Endothelial cell (in vitro differentiated cells): ENCODE measurements at regions not wholly inside any gene's neighbourhood (a gene's known extent, or its start where the extent isn't known, plus 50 kb on each side); places are given as distances from the start of the nearest gene placed in this dataset.

Source experiments
- DNase-seq: peaks from one replicate; pipeline ENCODE4 v3.0.0; 2021; ENCODE audit warnings: low spot score
- H3K27ac Mint-ChIP-seq: one replicate; pipeline ENCODE4 v1.8.0; 2021; ENCODE audit warnings: mixed read lengths, inconsistent platforms; ENCODE audit not compliant: unreplicated experiment
- H3K27me3 Mint-ChIP-seq: one replicate; pipeline ENCODE4 v1.8.0; 2021; ENCODE audit warnings: mild to moderate bottlenecking, moderate library complexity, mixed read lengths, inconsistent platforms; ENCODE audit not compliant: unreplicated experiment
- H3K36me3 Mint-ChIP-seq: one replicate; pipeline ENCODE4 v1.8.0; 2021; ENCODE audit warnings: mild to moderate bottlenecking, low read depth, mixed read lengths, inconsistent platforms; ENCODE audit not compliant: unreplicated experiment
- H3K4me1 Mint-ChIP-seq: one replicate; pipeline ENCODE4 v1.8.0; 2021; ENCODE audit warnings: mild to moderate bottlenecking, mixed read lengths, inconsistent platforms; ENCODE audit not compliant: unreplicated experiment
- H3K4me3 Mint-ChIP-seq: one replicate; pipeline ENCODE4 v1.8.0; 2021; ENCODE audit warnings: mild to moderate bottlenecking, mixed read lengths, inconsistent platforms; ENCODE audit not compliant: unreplicated experiment
- H3K9me3 Mint-ChIP-seq: one replicate; pipeline ENCODE4 v1.8.0; 2021; ENCODE audit warnings: mixed read lengths, inconsistent platforms; ENCODE audit not compliant: unreplicated experiment
- TF ChIP-seq, protein P1 (sequence below): fragments of 200-600 bp; sonication (generic); IDR thresholded peaks from one replicate; pipeline ENCODE4 v1.5.0; 2021; ENCODE audit warnings: antibody characterized with exemption; ENCODE audit not compliant: unreplicated experiment

DNA sequence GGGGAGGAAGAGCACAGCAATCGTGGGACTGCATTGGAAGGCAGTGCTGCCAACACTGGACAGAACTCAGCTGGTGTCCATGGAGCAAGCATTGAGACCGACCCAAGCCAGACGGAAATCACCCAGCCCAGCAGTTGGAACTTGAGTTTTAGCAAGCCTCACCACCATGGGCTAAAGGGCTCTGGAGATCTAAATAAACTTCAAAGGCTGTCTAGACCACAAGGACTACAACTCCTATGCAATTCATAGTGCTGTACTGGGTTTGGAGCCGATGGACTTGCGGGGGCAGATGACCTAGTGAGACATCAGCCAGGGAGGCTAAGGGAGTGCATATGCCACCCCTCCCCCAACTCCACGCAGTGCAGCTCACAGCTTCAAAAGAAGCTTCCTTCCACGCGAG lies 243.6 kb upstream of the SLC39A10 start:
- DNase-seq = no peak
- no peak overlapping the region for H3K27ac Mint-ChIP-seq
- TF ChIP-seq, protein P1, sequence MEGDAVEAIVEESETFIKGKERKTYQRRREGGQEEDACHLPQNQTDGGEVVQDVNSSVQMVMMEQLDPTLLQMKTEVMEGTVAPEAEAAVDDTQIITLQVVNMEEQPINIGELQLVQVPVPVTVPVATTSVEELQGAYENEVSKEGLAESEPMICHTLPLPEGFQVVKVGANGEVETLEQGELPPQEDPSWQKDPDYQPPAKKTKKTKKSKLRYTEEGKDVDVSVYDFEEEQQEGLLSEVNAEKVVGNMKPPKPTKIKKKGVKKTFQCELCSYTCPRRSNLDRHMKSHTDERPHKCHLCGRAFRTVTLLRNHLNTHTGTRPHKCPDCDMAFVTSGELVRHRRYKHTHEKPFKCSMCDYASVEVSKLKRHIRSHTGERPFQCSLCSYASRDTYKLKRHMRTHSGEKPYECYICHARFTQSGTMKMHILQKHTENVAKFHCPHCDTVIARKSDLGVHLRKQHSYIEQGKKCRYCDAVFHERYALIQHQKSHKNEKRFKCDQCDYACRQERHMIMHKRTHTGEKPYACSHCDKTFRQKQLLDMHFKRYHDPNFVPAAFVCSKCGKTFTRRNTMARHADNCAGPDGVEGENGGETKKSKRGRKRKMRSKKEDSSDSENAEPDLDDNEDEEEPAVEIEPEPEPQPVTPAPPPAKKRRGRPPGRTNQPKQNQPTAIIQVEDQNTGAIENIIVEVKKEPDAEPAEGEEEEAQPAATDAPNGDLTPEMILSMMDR = no peak
- peaks cover 18% of the 10 kb centered on the region for H3K4me1 Mint-ChIP-seq
- no peak overlapping the region for H3K4me3 Mint-ChIP-seq
- no peaks in the 10 kb centered on the region for H3K36me3 Mint-ChIP-seq
- peaks cover 2% of the 10 kb centered on the region for H3K27me3 Mint-ChIP-seq
- H3K9me3 Mint-ChIP-seq = no peaks in the 10 kb centered on the region

DNA sequence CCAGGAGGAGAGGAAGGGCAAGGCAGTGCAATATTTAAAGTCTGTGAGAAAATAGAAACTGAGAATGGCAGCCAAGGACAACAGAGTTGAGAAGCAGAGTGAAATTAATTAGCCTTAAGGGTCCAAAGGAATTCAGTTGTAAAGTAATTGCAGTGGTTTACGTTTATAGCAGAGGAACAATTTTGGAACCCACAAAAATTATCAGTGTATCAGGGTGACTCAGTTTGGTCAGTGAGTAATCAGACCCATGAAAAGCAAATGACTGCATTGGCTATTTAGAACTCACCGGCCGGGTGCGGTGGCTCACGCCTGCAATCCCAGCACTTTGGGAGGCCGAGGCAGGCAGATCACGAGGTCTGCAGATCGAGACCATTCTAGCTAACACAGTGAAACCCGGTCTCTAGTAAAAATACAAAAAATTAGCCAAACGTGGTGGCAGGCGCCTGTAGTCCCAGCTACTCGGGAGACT lies 245.8 kb upstream of the SLC39A10 start:
- H3K4me1 Mint-ChIP-seq = peaks cover 18% of the 10 kb centered on the region
- no peak overlapping the region for H3K4me3 Mint-ChIP-seq
- no peak overlapping the region for H3K27ac Mint-ChIP-seq

DNA sequence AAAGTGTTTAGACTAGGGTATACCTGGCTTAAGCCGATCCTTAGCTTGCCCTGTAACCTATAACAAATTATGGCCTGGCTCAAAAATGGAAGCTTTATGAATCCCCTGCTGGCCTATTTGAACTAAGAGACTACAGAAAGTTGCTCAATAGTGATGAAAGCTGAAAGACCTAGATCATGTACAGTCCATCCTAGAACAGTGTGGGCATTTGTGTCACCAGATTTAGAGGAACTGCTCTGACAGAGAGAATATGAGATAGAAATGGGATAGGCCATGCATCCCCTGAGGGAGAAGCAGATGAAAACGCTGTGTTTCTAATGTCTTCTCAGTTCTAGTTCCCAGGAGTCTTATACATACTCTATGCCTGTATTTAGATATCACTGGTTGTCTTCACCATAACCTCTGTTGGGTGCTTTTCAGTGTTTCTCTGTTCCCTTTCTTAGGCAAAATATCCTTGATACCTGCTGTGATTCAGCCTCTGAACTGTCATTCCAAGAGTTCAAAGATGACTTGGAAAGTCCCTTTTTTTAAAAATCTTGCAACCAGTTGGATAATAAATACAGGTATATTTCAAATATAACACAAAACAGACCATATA lies 246.9 kb upstream of the SLC39A10 start:
- Mint-ChIP-seq H3K27me3 (peaks cover 2% of the 10 kb centered on the region), H3K27ac (no peak overlapping the region), H3K4me3 (no peak overlapping the region), H3K9me3 (no peaks in the 10 kb centered on the region), H3K36me3 (no peaks in the 10 kb centered on the region), H3K4me1 (peaks cover 18% of the 10 kb centered on the region)
- TF ChIP-seq, protein P1 = no peak
- DNase-seq = no peak

More for the DNA sequence above, 245.8 kb upstream of the SLC39A10 start:
- no peak for DNase-seq
- Mint-ChIP-seq H3K36me3 (no peaks in the 10 kb centered on the region), H3K9me3 (no peaks in the 10 kb centered on the region), H3K27me3 (peaks cover 2% of the 10 kb centered on the region)
- TF ChIP-seq, protein P1 = no peak

DNA sequence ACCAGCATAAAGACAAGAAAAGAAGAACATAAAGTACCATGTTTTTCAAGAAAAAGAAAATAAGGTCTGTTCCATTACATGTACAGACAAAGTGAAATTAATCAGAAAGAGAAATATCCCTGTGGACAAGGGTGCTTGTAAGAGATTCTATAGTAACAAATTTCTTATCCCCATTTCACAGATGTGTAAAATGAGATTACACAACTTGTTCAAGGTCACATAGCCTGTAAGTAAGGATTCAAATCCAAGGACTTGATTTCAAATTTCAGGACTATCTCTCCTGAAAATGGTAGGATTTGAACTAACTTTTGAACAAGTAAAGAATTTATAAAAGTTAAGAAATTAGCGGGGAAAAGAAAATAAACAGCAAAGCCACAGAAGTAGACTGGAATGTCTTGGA lies 248.2 kb upstream of the SLC39A10 start:
- H3K27ac Mint-ChIP-seq = no peak overlapping the region
- H3K27me3 Mint-ChIP-seq = peaks cover 2% of the 10 kb centered on the region
- DNase-seq = no peak
- H3K4me3 Mint-ChIP-seq = no peak overlapping the region
- peaks cover 16% of the 10 kb centered on the region for H3K4me1 Mint-ChIP-seq
- H3K36me3 Mint-ChIP-seq = no peaks in the 10 kb centered on the region
- TF ChIP-seq, protein P1 = no peak
- H3K9me3 Mint-ChIP-seq = no peaks in the 10 kb centered on the region

DNA sequence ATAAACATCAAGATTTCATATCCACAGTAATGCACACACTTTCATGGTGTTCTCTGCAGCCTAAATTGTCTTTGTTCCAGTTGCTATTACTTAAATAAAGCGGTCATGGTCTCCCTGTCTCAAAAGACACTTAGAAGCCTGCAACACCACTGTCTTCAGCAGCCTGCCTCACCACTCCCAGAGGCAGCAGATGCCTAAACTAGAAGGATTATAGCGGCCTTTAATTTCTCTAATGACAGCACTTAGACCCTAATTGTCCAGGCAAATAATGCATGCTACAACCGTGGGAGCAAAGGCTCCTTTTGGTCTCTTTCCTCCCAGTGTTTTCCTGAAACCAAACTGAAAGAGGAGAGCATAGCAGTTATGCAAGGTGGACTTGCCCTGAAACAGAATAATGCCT lies 248.8 kb upstream of the SLC39A10 start:
- no peak for DNase-seq
- peaks cover 10% of the 10 kb centered on the region for H3K4me1 Mint-ChIP-seq
- no peaks in the 10 kb centered on the region for H3K9me3 Mint-ChIP-seq
- no peak overlapping the region for H3K27ac Mint-ChIP-seq
- TF ChIP-seq, protein P1 = no peak
- H3K4me3 Mint-ChIP-seq = no peak overlapping the region
- no peaks in the 10 kb centered on the region for H3K36me3 Mint-ChIP-seq
- H3K27me3 Mint-ChIP-seq = no peaks in the 10 kb centered on the region
